ENCODE measurements at regions not wholly inside any gene's neighbourhood (a gene's known extent, or its start where the extent isn't known, plus 50 kb on each side); places are given as distances from the start of the nearest gene placed in this dataset.

GRCh38 chr20:40134176-40134575, 554.9 kb downstream of the MAFB start:
- TF ChIP-seq, protein P1, sequence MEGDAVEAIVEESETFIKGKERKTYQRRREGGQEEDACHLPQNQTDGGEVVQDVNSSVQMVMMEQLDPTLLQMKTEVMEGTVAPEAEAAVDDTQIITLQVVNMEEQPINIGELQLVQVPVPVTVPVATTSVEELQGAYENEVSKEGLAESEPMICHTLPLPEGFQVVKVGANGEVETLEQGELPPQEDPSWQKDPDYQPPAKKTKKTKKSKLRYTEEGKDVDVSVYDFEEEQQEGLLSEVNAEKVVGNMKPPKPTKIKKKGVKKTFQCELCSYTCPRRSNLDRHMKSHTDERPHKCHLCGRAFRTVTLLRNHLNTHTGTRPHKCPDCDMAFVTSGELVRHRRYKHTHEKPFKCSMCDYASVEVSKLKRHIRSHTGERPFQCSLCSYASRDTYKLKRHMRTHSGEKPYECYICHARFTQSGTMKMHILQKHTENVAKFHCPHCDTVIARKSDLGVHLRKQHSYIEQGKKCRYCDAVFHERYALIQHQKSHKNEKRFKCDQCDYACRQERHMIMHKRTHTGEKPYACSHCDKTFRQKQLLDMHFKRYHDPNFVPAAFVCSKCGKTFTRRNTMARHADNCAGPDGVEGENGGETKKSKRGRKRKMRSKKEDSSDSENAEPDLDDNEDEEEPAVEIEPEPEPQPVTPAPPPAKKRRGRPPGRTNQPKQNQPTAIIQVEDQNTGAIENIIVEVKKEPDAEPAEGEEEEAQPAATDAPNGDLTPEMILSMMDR (IDR thresholded peaks at IDR 0.05; ENCODE audit: poor library complexity), result no peak
- TF ChIP-seq EZH2 (IDR thresholded peaks at IDR 0.05; ENCODE audit: borderline replicate concordance), result no peak
